ENCODE measurements at regions not wholly inside any gene's neighbourhood (a gene's known extent, or its start where the extent isn't known, plus 50 kb on each side); places are given as distances from the start of the nearest gene placed in this dataset.

- TF ChIP-seq CTCF (IDR thresholded peaks at IDR 0.05 in 2 of 3, conservative IDR thresholded peaks at IDR 0.05 in 1 of 3; ENCODE audit: borderline replicate concordance in 1 of 3, insufficient read depth in 1 of 3, low read depth in 2 of 3, low read length in 2 of 3) (no peak), ZBTB33 (IDR thresholded peaks at IDR 0.05; ENCODE audit: extremely low read depth, insufficient replicate concordance, low read length) (no peak), CBX3 (IDR thresholded peaks at IDR 0.05; ENCODE audit: low read depth) (no peak), CEBPB (IDR thresholded peaks at IDR 0.05; ENCODE audit: low read depth) (no peak), SP1 (IDR thresholded peaks at IDR 0.05; ENCODE audit: low read depth) (no peak), YY1 (IDR thresholded peaks at IDR 0.05; ENCODE audit: extremely low read depth, insufficient replicate concordance, low read depth, low read length) (no peak), EZH2phosphoT487 (IDR thresholded peaks at IDR 0.05; ENCODE audit: borderline replicate concordance) (no peak), ZFX (IDR thresholded peaks at IDR 0.05) (no peak), TCF7L2 (IDR thresholded peaks at IDR 0.05; ENCODE audit: borderline replicate concordance, extremely low read depth, insufficient read depth, insufficient read length) (no peak), RAD21 (IDR thresholded peaks at IDR 0.05; ENCODE audit: low read depth) (no peak), ATF3 (IDR thresholded peaks at IDR 0.05) (no peak), POLR2A (IDR thresholded peaks at IDR 0.05; ENCODE audit: borderline replicate concordance, extremely low read depth, insufficient read depth, insufficient read length) (no peak), JUND (IDR thresholded peaks at IDR 0.05) (no peak), REST (IDR thresholded peaks at IDR 0.05; ENCODE audit: low read depth) (no peak)
Measured at GRCh38 chr22:25420471-25420924, 144.0 kb upstream of the GRK3 start.
